ENCODE measurements at regions not wholly inside any gene's neighbourhood (a gene's known extent, or its start where the extent isn't known, plus 50 kb on each side); places are given as distances from the start of the nearest gene placed in this dataset.

DNA sequence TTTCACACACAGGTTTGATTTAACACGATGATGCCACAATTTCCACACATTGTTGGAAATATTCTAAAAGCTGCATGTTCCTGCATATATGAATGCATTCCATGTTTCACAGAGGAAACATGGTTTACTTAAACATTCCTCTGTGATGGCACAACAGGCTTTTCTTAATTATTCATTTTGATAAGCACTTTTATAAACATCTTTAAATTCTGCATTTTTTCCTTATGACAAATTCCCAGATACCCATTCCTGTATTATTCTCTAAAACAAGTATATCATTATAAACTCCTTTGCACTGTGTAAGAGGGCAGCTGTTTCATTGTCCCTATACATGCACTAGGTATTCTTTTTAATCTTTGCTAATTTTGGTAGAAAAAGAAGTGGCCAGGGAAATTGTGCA lies 532.3 kb downstream of the SOX6 start:
- no peak overlapping the region for H3K27ac ChIP-seq (ENCODE audit: insufficient read length, low read depth, low read length)
- no peaks in the 10 kb centered on the region for H3K9me3 Mint-ChIP-seq
- H3K23me2 ChIP-seq (ENCODE audit: insufficient read length, low read depth, low read length, poor library complexity, severe bottlenecking) = no peaks in the 10 kb centered on the region
- H3K79me1 ChIP-seq (ENCODE audit: insufficient read depth, low read depth, low read length, poor library complexity, severe bottlenecking) = no peaks in the 10 kb centered on the region
- H3K27me3 ChIP-seq (ENCODE audit: insufficient read depth, low read length) = no peaks in the 10 kb centered on the region
- no peak overlapping the region for H2BK20ac ChIP-seq (ENCODE audit: low read depth, low read length, poor library complexity, severe bottlenecking)
- no peak overlapping the region for H3K56ac ChIP-seq (ENCODE audit: insufficient read length, low read depth, low read length)
- peaks cover 0 to 3% of the 10 kb centered on the region in 2 experiments; a peak in 1 of 4 replicates for H3K4me1 Mint-ChIP-seq
- no peak overlapping the region for H4K5ac ChIP-seq (ENCODE audit: insufficient read length, low read depth, low read length)
- H3K4me2 ChIP-seq (ENCODE audit: insufficient read depth, insufficient read length, low read length) = no peak overlapping the region
- H3K9ac ChIP-seq (ENCODE audit: extremely low read depth, insufficient read length, low read length) = no peak overlapping the region
- H3T11ph ChIP-seq (ENCODE audit: low read length) = no peak overlapping the region
- no peak overlapping the region for H2BK12ac ChIP-seq (ENCODE audit: insufficient read length, low read depth, low read length)
- H2BK120ac ChIP-seq (ENCODE audit: low read depth, low read length, poor library complexity, severe bottlenecking) = no peak overlapping the region
- no peak overlapping the region for H2AFZ ChIP-seq (ENCODE audit: low read length)
- no CpG with 5 or more reads among the region's 1 CpG for WGBS (ENCODE audit: extremely low coverage, insufficient read length, low lambda C conversion rate)
- no peak for DNase-seq
- no peaks in the 10 kb centered on the region; a peak in 1 of 7 replicates for H3K36me3 Mint-ChIP-seq (ENCODE audit: insufficient read depth in 1 of 3, low read depth in 3 of 3)
- no peaks in the 10 kb centered on the region for H3K4me1 ChIP-seq (ENCODE audit: insufficient read depth, low read length)
- no peak overlapping the region for H3K4me3 Mint-ChIP-seq
- no peaks in the 10 kb centered on the region for H3K79me2 ChIP-seq (ENCODE audit: insufficient read depth, low read length)
- peaks cover 9% of the 10 kb centered on the region for H3K27me3 Mint-ChIP-seq (ENCODE audit: low read depth)
- H4K20me1 ChIP-seq (ENCODE audit: control insufficient read depth, insufficient read depth, insufficient read length) = no peaks in the 10 kb centered on the region
- H2BK15ac ChIP-seq (ENCODE audit: low read depth, low read length) = no peak overlapping the region
- H3K14ac ChIP-seq (ENCODE audit: insufficient read depth, low read length) = no peak overlapping the region
- H3K18ac ChIP-seq (ENCODE audit: insufficient read length, low read depth, low read length) = no peak overlapping the region
- H2AK5ac ChIP-seq (ENCODE audit: insufficient read length, low read length) = no peak overlapping the region
- H4K91ac ChIP-seq (ENCODE audit: insufficient read length, low read depth, low read length) = no peak overlapping the region
- H3K4ac ChIP-seq (ENCODE audit: low read depth, low read length) = no peak overlapping the region
- TF ChIP-seq, protein P1, sequence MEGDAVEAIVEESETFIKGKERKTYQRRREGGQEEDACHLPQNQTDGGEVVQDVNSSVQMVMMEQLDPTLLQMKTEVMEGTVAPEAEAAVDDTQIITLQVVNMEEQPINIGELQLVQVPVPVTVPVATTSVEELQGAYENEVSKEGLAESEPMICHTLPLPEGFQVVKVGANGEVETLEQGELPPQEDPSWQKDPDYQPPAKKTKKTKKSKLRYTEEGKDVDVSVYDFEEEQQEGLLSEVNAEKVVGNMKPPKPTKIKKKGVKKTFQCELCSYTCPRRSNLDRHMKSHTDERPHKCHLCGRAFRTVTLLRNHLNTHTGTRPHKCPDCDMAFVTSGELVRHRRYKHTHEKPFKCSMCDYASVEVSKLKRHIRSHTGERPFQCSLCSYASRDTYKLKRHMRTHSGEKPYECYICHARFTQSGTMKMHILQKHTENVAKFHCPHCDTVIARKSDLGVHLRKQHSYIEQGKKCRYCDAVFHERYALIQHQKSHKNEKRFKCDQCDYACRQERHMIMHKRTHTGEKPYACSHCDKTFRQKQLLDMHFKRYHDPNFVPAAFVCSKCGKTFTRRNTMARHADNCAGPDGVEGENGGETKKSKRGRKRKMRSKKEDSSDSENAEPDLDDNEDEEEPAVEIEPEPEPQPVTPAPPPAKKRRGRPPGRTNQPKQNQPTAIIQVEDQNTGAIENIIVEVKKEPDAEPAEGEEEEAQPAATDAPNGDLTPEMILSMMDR (conservative IDR thresholded peaks at IDR 0.05) = no peak
- no peak overlapping the region for H3K23ac ChIP-seq (ENCODE audit: insufficient read length, low read depth, low read length)
- no peak overlapping the region for H2BK5ac ChIP-seq (ENCODE audit: insufficient read length, low read length)
- no peaks in the 10 kb centered on the region for H3K9me3 ChIP-seq (ENCODE audit: control insufficient read depth, low read depth, low read length)
- no peak overlapping the region for H3K27ac Mint-ChIP-seq
- no peak overlapping the region for H4K8ac ChIP-seq (replicated peaks; ENCODE audit: insufficient read length, low read depth, low read length)

All from H9 (cell line).